Ovary (tissue), 7 donors: ENCODE measurements at regions not wholly inside any gene's neighbourhood (a gene's known extent, or its start where the extent isn't known, plus 50 kb on each side); places are given as distances from the start of the nearest gene placed in this dataset.

Experiments used
- DNase-seq, 5 donors: peaks; one replicate each; pipeline ENCODE4 v3.0.0-alpha.2; 2019 to 2020
- H3K27ac ChIP-seq, 2 donors: fragments of 200-600 bp; one replicate each; pipeline versions ENCODE4 v1.5.1 to v1.8.0; 2019 to 2022
- H3K27me3 ChIP-seq: fragments of 200-600 bp; one replicate; pipeline ENCODE4 v1.8.0; 2022
- H3K36me3 ChIP-seq: fragments of 200-600 bp; sonication (generic); one replicate; pipeline ENCODE4 v1.5.1; 2019
- H3K4me1 ChIP-seq: one replicate; pipeline ENCODE4 v1.8.1; 2013; ENCODE audit warnings: mild to moderate bottlenecking, moderate library complexity; ENCODE audit not compliant: insufficient read depth
- H3K4me3 ChIP-seq: fragments of 200-600 bp; sonication (generic); one replicate; pipeline ENCODE4 v1.5.1; 2017
- H3K9me3 ChIP-seq, 2 donors: fragments of 200-600 bp in 1 of 2; sonication (generic) in 1 of 2; one replicate each; pipeline versions ENCODE4 v1.5.1 to v1.8.1; 2013 to 2019; ENCODE audit warnings: mild to moderate bottlenecking in 1 of 2, moderate library complexity in 1 of 2
- EP300 ChIP-seq: sonication (generic); formaldehyde crosslinking; IDR thresholded peaks from one replicate; pipeline ENCODE4 v1.6.1; 2017; ENCODE audit warnings: antibody characterized with exemption
- POLR2A ChIP-seq: fragments of 450-650 bp; IDR thresholded peaks from one replicate; pipeline ENCODE4 v1.6.1; 2017; ENCODE audit warnings: antibody characterized with exemption, mild to moderate bottlenecking, moderate library complexity
- WGBS, 3 donors: extraction: QIAGEN DNeasy Blood & Tissue Kit in 1 of 3; methylation state at CpG; one replicate each; pipeline versions ENCODE4 v1.1.5 to v1.1.7; 2013 to 2017; 5-methylcytosine and 5-hydroxymethylcytosine counted together
- intact Hi-C, 4 donors: fragments of 100-400 bp; cut with DNase I; formaldehyde crosslinking; loops; one replicate each; pipeline versions ENCODE4 v1.11.0 to v1.15.1; 2022 to 2023
- TF ChIP-seq, protein P1 (sequence below), 3 donors: fragments of 450-650 bp in 2 of 3; fragments of 200-600 bp in 1 of 3; IDR thresholded peaks; one replicate each; pipeline versions ENCODE4 v1.5.1 to v1.8.0; 2016 to 2022; ENCODE audit warnings: antibody characterized with exemption in 3 of 3, mild to moderate bottlenecking in 1 of 3
- donor health status: DM: no; HTN: no; CAD: no; lungs with moderate emphysema.
- donor health status: DM: no; HTN: no; CAD: no.
- donor health status: Bipolar disorder and iron deficiency.
- donor health status: DM: no; HTN: no; CAD: no.
- donor health status: DM: yes; HTN: yes; CAD: no.

DNA sequence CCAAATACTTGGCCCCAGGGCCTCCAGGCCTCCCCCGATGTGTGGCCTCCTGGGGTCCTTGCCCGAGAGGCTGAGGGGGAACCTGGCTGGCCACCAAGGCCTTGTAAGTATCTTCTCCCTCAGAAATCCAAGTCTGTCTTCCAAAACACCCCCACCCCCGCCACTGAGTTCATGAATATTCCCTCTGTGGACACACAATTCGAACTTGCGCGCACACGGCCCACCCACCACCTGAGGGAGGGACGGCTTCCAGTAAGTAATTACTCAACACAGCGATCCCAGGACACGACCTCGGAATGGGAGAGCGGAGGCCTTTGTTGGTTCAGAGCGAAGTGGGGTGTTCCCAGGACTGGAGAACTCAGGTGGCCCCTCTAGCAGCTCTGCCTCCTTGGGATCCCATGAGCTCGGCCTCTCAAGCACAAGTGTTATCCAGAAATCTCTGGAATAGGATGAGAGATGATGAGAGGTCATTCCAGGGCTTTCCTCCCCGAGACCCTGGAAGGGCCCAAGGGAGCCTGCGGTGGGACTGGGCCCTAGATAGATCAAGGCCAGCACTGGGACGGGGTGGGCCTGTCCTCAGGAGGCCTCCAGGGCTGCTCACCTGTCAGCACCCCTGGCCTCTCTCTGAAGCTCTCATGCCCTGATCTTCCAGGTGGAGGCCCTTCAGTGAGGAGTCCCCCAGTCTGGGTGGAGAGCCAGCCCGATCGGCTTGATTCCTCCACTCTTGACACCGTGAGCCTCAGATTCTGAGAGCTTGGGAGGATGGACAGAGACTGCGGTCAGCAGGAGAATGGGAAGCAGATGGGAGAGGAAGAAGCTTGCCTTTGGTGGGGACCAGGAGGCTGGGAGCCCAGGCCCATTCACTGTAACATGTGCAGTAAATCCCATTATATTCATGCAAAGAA, 219.0 kb upstream of the RTL1 start:
- TF ChIP-seq EP300 (no peak), POLR2A (no peak)
- TF ChIP-seq, protein P1, sequence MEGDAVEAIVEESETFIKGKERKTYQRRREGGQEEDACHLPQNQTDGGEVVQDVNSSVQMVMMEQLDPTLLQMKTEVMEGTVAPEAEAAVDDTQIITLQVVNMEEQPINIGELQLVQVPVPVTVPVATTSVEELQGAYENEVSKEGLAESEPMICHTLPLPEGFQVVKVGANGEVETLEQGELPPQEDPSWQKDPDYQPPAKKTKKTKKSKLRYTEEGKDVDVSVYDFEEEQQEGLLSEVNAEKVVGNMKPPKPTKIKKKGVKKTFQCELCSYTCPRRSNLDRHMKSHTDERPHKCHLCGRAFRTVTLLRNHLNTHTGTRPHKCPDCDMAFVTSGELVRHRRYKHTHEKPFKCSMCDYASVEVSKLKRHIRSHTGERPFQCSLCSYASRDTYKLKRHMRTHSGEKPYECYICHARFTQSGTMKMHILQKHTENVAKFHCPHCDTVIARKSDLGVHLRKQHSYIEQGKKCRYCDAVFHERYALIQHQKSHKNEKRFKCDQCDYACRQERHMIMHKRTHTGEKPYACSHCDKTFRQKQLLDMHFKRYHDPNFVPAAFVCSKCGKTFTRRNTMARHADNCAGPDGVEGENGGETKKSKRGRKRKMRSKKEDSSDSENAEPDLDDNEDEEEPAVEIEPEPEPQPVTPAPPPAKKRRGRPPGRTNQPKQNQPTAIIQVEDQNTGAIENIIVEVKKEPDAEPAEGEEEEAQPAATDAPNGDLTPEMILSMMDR (IDR thresholded peaks at IDR 0.05) = no peak
- Histone ChIP-seq H3K27ac (no peak overlapping the region), H3K4me3 (no peak overlapping the region), H3K27me3 (no peaks in the 10 kb centered on the region), H3K36me3 (no peaks in the 10 kb centered on the region), H3K4me1 (no peaks in the 10 kb centered on the region), H3K9me3 (no peaks in the 10 kb centered on the region)
- 89 to 93% (median 92%) methylated on average over 21 of the region's 21 CpGs for WGBS, 3 donors
- intact Hi-C loops = no loop called here
- no peak for DNase-seq

DNA sequence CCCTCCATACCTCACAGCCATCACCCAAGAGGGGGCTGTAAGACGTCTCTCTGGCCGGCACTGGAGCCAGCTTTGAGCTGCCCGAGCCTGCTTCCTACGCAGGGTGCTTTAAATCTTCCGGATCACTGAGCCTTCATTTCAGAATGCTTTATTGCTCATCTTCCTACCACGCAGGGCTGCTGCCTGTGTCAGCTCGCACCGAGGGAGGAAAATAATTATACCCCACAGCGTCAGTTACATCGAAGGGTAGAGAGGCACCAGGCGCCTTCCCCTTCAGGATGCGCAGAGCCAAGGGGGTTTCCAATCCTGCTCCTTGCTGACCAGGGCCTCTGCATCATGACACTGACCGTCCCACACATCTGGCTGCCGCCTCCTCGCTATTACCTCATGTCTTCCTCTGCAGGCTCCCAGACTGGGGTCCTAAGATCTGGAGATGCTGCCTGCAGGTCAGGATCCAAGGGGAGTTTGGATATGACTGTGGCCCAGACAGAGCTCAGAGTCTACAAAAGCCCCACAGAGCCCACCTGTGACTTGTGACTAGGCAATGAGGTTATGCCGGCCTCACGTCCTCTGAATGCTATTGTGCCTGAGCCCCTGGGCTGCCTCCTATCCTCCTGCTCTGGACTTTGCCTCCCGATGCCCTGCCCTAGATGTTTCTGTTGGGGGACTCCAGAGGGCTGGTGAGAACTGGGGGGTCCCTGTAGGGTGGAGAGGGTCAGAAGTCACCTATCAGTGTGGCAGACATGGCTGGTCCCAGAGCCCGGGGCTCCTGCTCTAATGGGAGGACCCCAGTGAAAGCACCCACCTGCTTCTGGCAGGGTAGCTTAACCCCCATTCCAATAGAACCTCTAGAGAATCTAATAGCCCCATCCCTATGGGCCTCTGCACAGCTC, 220.3 kb upstream of the RTL1 start:
- no peak for DNase-seq
- 63 to 79% (median 77%) methylated on average over 19 of the region's 19 CpGs for whole genome bisulfite sequencing, 3 donors

DNA sequence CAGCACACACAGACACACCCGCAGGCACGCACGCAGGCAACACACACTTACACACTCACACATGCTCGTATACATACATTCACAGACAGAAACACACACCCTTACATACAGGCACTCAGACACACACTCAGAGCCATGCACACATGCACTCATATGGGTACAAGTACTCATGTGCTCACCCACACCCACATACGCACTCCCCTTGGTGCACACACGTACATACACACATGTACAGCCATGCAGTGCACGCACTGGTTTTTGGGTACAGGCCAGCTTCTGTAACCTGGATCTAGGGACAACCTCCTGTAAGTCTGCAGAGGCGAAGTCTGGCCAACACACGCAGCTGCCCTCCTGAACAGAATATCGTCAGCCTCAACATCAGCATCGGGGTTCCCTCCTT, 221.3 kb upstream of the RTL1 start:
- no peak overlapping the region for H3K27ac ChIP-seq
- H3K9me3 ChIP-seq = no peaks in the 10 kb centered on the region
- no peak overlapping the region for H3K4me3 ChIP-seq
- H3K4me1 ChIP-seq = no peaks in the 10 kb centered on the region
- no peak for DNase-seq
- no peaks in the 10 kb centered on the region for H3K27me3 ChIP-seq
- intact Hi-C loops = no loop called here
- 87 to 89% (median 88%) methylated on average over 11 of the region's 11 CpGs for WGBS, 3 donors
- no peaks in the 10 kb centered on the region for H3K36me3 ChIP-seq
- TF ChIP-seq POLR2A (no peak), EP300 (no peak)
- TF ChIP-seq, protein P1 (IDR thresholded peaks at IDR 0.05) = no peak

More for the DNA sequence above, 220.3 kb upstream of the RTL1 start:
- no peak overlapping the region for H3K27ac ChIP-seq
- H3K27me3 ChIP-seq = no peaks in the 10 kb centered on the region
- H3K4me1 ChIP-seq = no peaks in the 10 kb centered on the region
- H3K4me3 ChIP-seq = no peak overlapping the region
- intact Hi-C loops = no loop called here
- TF ChIP-seq POLR2A (no peak), EP300 (no peak)
- TF ChIP-seq, protein P1 (IDR thresholded peaks at IDR 0.05) = no peak
- H3K36me3 ChIP-seq = no peaks in the 10 kb centered on the region
- H3K9me3 ChIP-seq = no peaks in the 10 kb centered on the region

DNA sequence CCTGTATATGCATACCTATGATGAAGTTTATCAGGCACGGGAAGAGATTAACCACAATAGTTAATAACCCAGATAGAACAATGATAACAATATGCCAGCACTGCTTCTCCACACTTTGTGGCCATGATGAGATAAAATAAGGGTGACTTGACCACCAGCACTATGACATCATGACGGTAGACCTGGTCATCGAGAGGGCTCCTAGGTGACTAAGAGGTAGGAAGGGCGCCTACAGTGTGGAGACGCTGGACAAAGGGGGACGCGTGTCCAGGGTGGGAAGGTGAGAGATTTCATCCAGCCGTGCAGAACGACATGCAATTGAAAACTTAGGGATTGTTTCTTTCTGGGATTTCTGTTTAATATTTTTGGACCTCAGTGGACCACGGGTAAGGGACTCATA, 221.8 kb upstream of the RTL1 start:
- Histone ChIP-seq H3K9me3 (no peaks in the 10 kb centered on the region), H3K27ac (no peak overlapping the region), H3K27me3 (no peaks in the 10 kb centered on the region), H3K36me3 (no peaks in the 10 kb centered on the region), H3K4me1 (no peaks in the 10 kb centered on the region), H3K4me3 (no peak overlapping the region)
- DNase-seq = no peak
- TF ChIP-seq POLR2A = no peak
- no peak for TF ChIP-seq EP300
- TF ChIP-seq, protein P1 (IDR thresholded peaks at IDR 0.05) = no peak
- 90 to 93% (median 92%) methylated on average over 10 of the region's 10 CpGs for WGBS, 3 donors
- intact Hi-C loops = no loop called here
